ENCODE measurements at regions not wholly inside any gene's neighbourhood (a gene's known extent, or its start where the extent isn't known, plus 50 kb on each side); places are given as distances from the start of the nearest gene placed in this dataset.

DNA sequence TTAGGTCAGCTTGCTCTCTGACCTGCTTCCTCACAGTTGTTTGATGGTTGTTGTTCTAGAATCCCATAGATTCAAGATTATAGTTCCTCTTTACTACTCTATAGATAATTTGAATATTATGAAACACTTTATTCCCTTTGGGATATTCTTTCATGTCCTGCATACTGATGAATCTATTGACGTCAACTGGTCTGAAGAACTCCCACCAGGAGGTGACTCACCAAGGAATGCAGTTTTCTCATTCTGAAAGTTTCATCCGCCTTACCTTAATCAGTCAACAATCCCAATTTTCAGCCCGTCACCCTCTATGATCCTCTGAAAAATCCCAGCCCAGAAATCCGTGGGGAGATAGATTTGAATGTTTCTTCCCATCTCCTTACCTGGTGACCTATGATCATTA lies 834.1 kb upstream of the PRMT6 start:
- TF ChIP-seq POLR2A (IDR thresholded peaks at IDR 0.05; ENCODE audit: extremely low read depth, insufficient read length) (no peak), MYC (IDR thresholded peaks at IDR 0.05; ENCODE audit: low read depth, low read length) (no peak)
- TF ChIP-seq, protein P1, sequence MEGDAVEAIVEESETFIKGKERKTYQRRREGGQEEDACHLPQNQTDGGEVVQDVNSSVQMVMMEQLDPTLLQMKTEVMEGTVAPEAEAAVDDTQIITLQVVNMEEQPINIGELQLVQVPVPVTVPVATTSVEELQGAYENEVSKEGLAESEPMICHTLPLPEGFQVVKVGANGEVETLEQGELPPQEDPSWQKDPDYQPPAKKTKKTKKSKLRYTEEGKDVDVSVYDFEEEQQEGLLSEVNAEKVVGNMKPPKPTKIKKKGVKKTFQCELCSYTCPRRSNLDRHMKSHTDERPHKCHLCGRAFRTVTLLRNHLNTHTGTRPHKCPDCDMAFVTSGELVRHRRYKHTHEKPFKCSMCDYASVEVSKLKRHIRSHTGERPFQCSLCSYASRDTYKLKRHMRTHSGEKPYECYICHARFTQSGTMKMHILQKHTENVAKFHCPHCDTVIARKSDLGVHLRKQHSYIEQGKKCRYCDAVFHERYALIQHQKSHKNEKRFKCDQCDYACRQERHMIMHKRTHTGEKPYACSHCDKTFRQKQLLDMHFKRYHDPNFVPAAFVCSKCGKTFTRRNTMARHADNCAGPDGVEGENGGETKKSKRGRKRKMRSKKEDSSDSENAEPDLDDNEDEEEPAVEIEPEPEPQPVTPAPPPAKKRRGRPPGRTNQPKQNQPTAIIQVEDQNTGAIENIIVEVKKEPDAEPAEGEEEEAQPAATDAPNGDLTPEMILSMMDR (IDR thresholded peaks at IDR 0.05; ENCODE audit: low read depth, low read length), result no peak
- TF ChIP-seq, protein P2, sequence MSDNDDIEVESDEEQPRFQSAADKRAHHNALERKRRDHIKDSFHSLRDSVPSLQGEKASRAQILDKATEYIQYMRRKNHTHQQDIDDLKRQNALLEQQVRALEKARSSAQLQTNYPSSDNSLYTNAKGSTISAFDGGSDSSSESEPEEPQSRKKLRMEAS (IDR thresholded peaks at IDR 0.05; ENCODE audit: low read depth, low read length), result no peak
